Activated CD8-positive, alpha-beta T cell treated with anti-CD3 and anti-CD28 coated beads, Interleukin-2, amount 10 ng/mL, durations not matched to agents 7 days and 5 days (primary cell): ENCODE measurements at regions not wholly inside any gene's neighbourhood (a gene's known extent, or its start where the extent isn't known, plus 50 kb on each side); places are given as distances from the start of the nearest gene placed in this dataset.

Experiments
- ATAC-seq: fragments of 150-1000 bp; cut with Tn5 transposase; one replicate; pipeline ENCODE4 v1.10.0; 2021; ENCODE audit warnings: moderate library complexity
- CTCF ChIA-PET: fragments of 350-600 bp; sonication (Branson Sonifier 250); formaldehyde crosslinking; loops from one replicate; lab custom pipeline; 2021; ENCODE audit warnings: antibody characterized with exemption; lab: Charles Lee
- POLR2A ChIA-PET: fragments of 350-600 bp; sonication (Branson Sonifier 250); formaldehyde crosslinking; loops from one replicate; lab custom pipeline; 2021; ENCODE audit warnings: antibody characterized with exemption; lab: Charles Lee
- DNase-seq: peaks from one replicate; pipeline ENCODE4 v3.0.0-alpha.2; 2020
- H3K27ac Mint-ChIP-seq: one replicate; pipeline ENCODE4 v1.8.0; 2021; ENCODE audit warnings: mild to moderate bottlenecking, mixed read lengths
- H3K27me3 Mint-ChIP-seq: one replicate; pipeline ENCODE4 v1.8.0; 2021; ENCODE audit warnings: low read depth, mixed read lengths
- H3K36me3 Mint-ChIP-seq: one replicate; pipeline ENCODE4 v1.8.0; 2021; ENCODE audit warnings: low read depth, mixed read lengths
- H3K4me1 Mint-ChIP-seq: one replicate; pipeline ENCODE4 v1.8.0; 2021; ENCODE audit warnings: low read depth, mixed read lengths
- H3K4me3 Mint-ChIP-seq: one replicate; pipeline ENCODE4 v1.8.0; 2021; ENCODE audit warnings: mild to moderate bottlenecking, mixed read lengths
- H3K9me3 Mint-ChIP-seq: one replicate; pipeline ENCODE4 v1.8.0; 2022; ENCODE audit warnings: mixed read lengths; ENCODE audit not compliant: insufficient read depth

- Mint-ChIP-seq H3K9me3 (no peaks in the 10 kb centered on the region), H3K36me3 (no peaks in the 10 kb centered on the region), H3K4me3 (no peak overlapping the region), H3K4me1 (peaks cover 53% of the 10 kb centered on the region), H3K27me3 (peaks cover 29% of the 10 kb centered on the region), H3K27ac (no peak overlapping the region)
- POLR2A ChIA-PET = no interaction called here
- CTCF ChIA-PET = interaction anchor here (0.7 to 8.9 kb wide), 3 partner anchors 46 to 580 kb away, joined by 3 to 323 read pairs (median 3); no protein-coding TSS in a partner anchor
- no peak for DNase-seq
- no peak for ATAC-seq
Observed at GRCh38 chr4:153079857-153080391, 124.3 kb upstream of the TRIM2 start.

- Mint-ChIP-seq H3K27me3 (peaks cover 29% of the 10 kb centered on the region), H3K36me3 (no peaks in the 10 kb centered on the region), H3K27ac (no peak overlapping the region), H3K4me3 (no peak overlapping the region), H3K4me1 (peaks cover 62% of the 10 kb centered on the region), H3K9me3 (no peaks in the 10 kb centered on the region)
- POLR2A ChIA-PET = no interaction called here
- CTCF ChIA-PET = interaction anchor here (0.7 to 8.9 kb wide), 4 partner anchors 44 to 564 kb away, joined by 3 to 323 read pairs (median 4); partner anchors contain the start of genes ARFIP1 and TIGD4
- DNase-seq = no peak
- ATAC-seq = no peak
Observed at GRCh38 chr4:153081006-153081580, 123.2 kb upstream of the TRIM2 start.

DNA sequence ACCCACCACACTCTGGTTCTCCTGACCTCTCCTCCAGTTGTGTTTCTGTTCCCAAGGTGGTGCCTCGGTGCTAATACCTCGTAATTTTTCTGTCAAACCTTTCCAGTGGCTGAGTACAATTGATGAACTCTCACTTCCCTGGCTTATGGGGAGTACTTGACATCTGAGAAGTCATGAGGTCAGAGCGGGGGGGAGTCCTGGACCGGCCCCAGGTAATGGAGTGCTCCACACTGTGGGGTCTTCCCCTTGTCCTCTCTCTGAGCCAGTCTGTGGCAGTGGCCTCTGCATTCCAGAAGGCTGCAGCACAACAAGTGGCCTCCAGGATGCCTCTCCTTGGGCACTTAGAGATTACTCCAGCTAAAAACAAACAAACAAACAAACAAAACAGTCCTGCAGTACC lies 122.5 kb upstream of the TRIM2 start:
- CTCF ChIA-PET = interaction anchor here (1.0 to 8.9 kb wide), 4 partner anchors 24 to 562 kb away, joined by 4 to 323 read pairs (median 25); no protein-coding TSS in a partner anchor
- H3K4me1 Mint-ChIP-seq = peaks cover 62% of the 10 kb centered on the region
- H3K36me3 Mint-ChIP-seq = no peaks in the 10 kb centered on the region
- POLR2A ChIA-PET = no interaction called here
- ATAC-seq = no peak
- H3K4me3 Mint-ChIP-seq = no peak overlapping the region
- no peak for DNase-seq
- peaks cover 27% of the 10 kb centered on the region for H3K27me3 Mint-ChIP-seq
- peak overlapping the region; percentile 69 for H3K27ac Mint-ChIP-seq
- H3K9me3 Mint-ChIP-seq = no peaks in the 10 kb centered on the region

- Mint-ChIP-seq H3K27ac (peak overlapping the region; percentile 69), H3K27me3 (peaks cover 31% of the 10 kb centered on the region), H3K36me3 (no peaks in the 10 kb centered on the region), H3K9me3 (no peaks in the 10 kb centered on the region), H3K4me1 (peaks cover 62% of the 10 kb centered on the region), H3K4me3 (no peak overlapping the region)
- ATAC-seq (no peak), DNase-seq (peak; percentile 30)
- CTCF ChIA-PET = interaction anchor here (0.6 to 8.9 kb wide), 34 partner anchors 9 to 674 kb away, joined by 3 to 323 read pairs (median 4); partner anchors contain the start of gene MND1
- POLR2A ChIA-PET = interaction anchor here (1.0 kb wide), 1 partner anchor 45 kb away, joined by 4 read pairs; no protein-coding TSS in a partner anchor
Observed at GRCh38 chr4:153082322-153083301, 121.6 kb upstream of the TRIM2 start.

DNA sequence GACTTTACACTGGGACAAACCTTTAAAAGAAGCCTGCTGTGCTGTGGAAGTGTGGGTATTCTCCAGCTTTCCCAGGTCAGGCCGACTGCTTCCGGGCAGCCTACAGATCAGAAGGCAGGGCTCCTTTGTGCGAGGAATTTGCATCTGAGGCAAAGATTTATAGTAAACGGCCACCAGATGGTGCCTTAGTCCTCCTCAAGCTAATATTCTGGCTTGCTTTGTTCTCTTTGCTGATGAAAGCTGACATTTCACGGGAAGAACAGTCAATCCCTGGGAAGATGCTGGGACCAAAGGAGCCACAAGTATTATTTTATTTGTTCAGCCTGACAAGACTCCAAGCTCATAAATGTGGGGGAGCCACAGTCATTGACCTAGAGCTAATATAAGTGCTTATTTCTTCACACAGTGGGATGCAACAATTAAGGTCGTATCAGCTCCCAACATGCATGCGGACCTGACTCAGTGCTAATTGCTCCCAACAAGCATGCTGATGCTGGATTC lies 120.7 kb upstream of the TRIM2 start:
- DNase-seq (peak; percentile 68), ATAC-seq (peak; percentile 61)
- Mint-ChIP-seq H3K36me3 (no peaks in the 10 kb centered on the region), H3K27me3 (peaks cover 28% of the 10 kb centered on the region), H3K4me3 (no peak overlapping the region), H3K4me1 (peaks cover 62% of the 10 kb centered on the region), H3K27ac (peak overlapping the region; percentile 60), H3K9me3 (no peaks in the 10 kb centered on the region)
- POLR2A ChIA-PET = interaction anchor here (1.0 kb wide), 1 partner anchor 44 kb away, joined by 4 read pairs; no protein-coding TSS in a partner anchor
- CTCF ChIA-PET = interaction anchor here (0.6 to 8.9 kb wide), 33 partner anchors 8 to 675 kb away, joined by 3 to 323 read pairs (median 4); partner anchors contain the start of gene MND1

DNA sequence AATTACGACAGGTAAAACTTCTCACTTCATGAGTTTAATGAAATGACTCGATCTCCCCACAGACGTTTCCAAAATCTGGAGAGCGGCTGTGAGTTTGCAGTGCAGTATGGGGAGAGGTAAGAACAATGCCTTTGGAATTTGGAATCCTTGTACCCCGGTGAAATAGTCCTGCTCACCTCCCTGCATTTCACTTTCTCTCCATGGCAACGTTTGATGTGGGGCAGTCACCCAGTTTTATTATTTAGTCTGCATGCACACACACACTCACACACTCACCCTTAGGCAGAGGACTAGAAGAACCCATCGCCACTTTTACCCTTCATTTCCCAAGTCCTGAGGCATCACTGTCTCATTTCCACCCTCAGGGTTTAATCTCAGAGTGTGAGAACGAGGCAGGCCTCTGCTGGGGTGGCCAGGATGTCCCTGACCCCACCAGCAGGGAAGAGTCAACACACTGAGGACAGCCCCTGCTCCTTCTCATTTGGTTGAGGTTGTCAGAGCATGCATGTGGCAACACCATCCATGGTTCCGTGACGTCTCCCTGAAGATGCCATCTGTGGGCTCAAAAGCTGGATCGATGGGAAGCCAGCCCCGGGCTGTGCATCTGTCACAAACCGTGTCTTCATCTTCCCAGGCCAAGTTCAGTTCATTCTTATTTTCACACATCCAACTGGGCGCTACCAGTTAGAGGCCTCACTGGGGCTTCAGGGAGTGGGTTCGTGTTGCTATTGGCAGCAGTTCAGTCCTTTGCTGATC lies 119.8 kb upstream of the TRIM2 start:
- H3K36me3 Mint-ChIP-seq = no peaks in the 10 kb centered on the region
- H3K9me3 Mint-ChIP-seq = no peaks in the 10 kb centered on the region
- ChIA-PET POLR2A (no interaction called here), CTCF (interaction anchor here (1.0 to 8.9 kb wide), 32 partner anchors 7 to 559 kb away, joined by 3 to 323 read pairs (median 7); partner anchors contain the start of genes ARFIP1 and TIGD4)
- no peak for ATAC-seq
- H3K27me3 Mint-ChIP-seq = peaks cover 28% of the 10 kb centered on the region
- DNase-seq = no peak
- H3K27ac Mint-ChIP-seq = no peak overlapping the region
- H3K4me1 Mint-ChIP-seq = peaks cover 61% of the 10 kb centered on the region
- H3K4me3 Mint-ChIP-seq = no peak overlapping the region

DNA sequence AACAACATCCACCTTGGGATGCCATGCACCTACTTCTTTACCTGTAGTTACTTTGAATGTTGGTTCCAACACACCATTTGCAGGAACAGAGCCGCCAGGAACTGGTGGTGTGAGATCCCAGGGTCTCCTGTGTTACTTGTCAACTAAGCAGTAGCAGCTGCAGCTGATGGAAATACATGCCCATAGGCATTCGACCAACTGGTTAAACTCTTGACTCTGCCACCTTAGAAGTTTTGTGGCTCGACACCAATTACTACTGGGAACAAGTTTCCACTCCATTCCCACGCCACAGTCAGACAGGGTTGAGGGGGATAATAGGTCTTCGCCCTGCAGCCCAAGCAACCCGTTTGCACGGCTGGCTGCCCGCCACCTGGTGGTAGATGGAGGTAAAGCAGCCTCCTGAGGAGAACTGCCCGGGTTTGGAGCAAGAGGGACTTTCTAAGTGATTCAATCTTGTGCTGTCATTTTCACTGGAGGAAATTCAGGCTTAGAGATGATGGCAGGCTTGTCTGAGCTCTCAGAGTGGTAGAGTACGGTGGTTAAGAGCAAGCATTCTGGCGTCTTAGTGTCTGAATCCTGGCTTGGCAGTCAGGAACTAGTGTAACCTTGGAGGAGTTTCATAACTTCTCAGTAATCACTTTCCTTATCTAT lies 119.1 kb upstream of the TRIM2 start:
- H3K27ac Mint-ChIP-seq = peak overlapping the region; percentile 9
- peaks cover 21% of the 10 kb centered on the region for H3K27me3 Mint-ChIP-seq
- ATAC-seq (peak; percentile 74), DNase-seq (peak; percentile 83)
- no peak overlapping the region for H3K4me3 Mint-ChIP-seq
- H3K9me3 Mint-ChIP-seq = no peaks in the 10 kb centered on the region
- POLR2A ChIA-PET = interaction anchor here (0.7 to 1.2 kb wide), 2 partner anchors 11 to 29 kb away, joined by 3 read pairs; no protein-coding TSS in a partner anchor
- no peaks in the 10 kb centered on the region for H3K36me3 Mint-ChIP-seq
- peaks cover 54% of the 10 kb centered on the region for H3K4me1 Mint-ChIP-seq
- CTCF ChIA-PET = interaction anchor here (0.8 to 8.9 kb wide), 25 partner anchors 10 to 566 kb away, joined by 3 to 323 read pairs (median 6); partner anchors contain the start of genes ARFIP1, FHDC1 and TIGD4

DNA sequence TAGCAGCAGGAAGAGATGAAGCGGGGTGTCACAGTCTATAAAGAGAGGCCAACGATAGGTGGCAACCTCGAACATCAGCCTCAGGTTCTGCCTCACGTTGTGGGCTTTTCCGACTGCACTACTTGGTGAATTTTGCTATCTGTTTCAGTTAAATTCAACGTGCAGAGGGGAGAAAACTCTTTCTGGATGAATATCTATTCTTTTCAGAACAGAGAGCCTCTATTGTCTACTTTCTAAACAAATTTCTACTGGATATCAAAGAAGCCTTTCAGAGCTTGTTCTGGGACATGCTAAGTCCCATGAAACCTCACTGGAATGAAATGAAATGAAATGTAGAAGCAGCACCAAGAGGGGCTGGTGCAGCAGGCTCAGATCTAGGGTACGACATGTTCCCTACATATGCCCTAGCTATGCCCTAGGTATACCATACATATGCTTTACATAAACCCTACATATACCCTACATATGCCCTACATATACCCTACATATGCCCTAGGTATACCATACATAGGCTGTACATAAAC lies 116.5 kb upstream of the TRIM2 start:
- H3K36me3 Mint-ChIP-seq = no peaks in the 10 kb centered on the region
- no peak overlapping the region for H3K4me3 Mint-ChIP-seq
- no peak overlapping the region for H3K27ac Mint-ChIP-seq
- ChIA-PET CTCF (interaction anchor here (0.7 to 4.9 kb wide), 4 partner anchors 12 to 241 kb away, joined by 3 to 30 read pairs (median 6); no protein-coding TSS in a partner anchor), POLR2A (no interaction called here)
- H3K27me3 Mint-ChIP-seq = peaks cover 19% of the 10 kb centered on the region
- H3K9me3 Mint-ChIP-seq = no peaks in the 10 kb centered on the region
- DNase-seq = no peak
- H3K4me1 Mint-ChIP-seq = peaks cover 29% of the 10 kb centered on the region
- no peak for ATAC-seq

GRCh38 chr4:153089742-153090141 lies 114.5 kb upstream of the TRIM2 start:
- ChIA-PET CTCF (interaction anchor here (2.9 to 4.9 kb wide), 2 partner anchors 25 to 38 kb away, joined by 10 to 30 read pairs; no protein-coding TSS in a partner anchor), POLR2A (no interaction called here)
- no peaks in the 10 kb centered on the region for H3K9me3 Mint-ChIP-seq
- DNase-seq = no peak
- H3K27me3 Mint-ChIP-seq = peaks cover 18% of the 10 kb centered on the region
- no peaks in the 10 kb centered on the region for H3K36me3 Mint-ChIP-seq
- H3K4me1 Mint-ChIP-seq = peaks cover 12% of the 10 kb centered on the region
- H3K27ac Mint-ChIP-seq = no peak overlapping the region
- no peak for ATAC-seq
- no peak overlapping the region for H3K4me3 Mint-ChIP-seq

DNA sequence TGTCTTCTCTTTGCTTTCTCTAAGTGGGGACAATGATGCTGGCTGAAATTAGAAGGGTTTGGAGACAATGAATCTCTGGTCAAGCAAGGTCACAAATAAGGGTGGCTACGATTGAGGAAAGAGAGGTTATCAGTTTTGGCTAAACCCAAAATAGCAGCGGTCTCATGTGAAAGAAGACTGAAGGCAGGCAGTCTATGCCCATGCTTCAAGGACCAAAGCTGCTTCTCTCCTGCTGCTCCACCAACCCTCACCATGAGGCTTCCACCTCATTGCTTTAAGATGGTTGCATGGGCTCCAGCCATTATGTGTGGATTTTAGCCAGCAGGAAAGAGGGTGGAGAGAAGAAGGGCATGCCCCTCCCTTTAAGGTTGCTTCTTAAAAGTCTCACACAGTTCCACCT lies 114.1 kb upstream of the TRIM2 start:
- Mint-ChIP-seq H3K9me3 (no peaks in the 10 kb centered on the region), H3K4me1 (peaks cover 8% of the 10 kb centered on the region), H3K27me3 (peaks cover 18% of the 10 kb centered on the region), H3K36me3 (no peaks in the 10 kb centered on the region), H3K4me3 (no peak overlapping the region), H3K27ac (no peak overlapping the region)
- no peak for DNase-seq
- ChIA-PET POLR2A (no interaction called here), CTCF (interaction anchor here (2.9 to 4.9 kb wide), 2 partner anchors 25 to 38 kb away, joined by 10 to 30 read pairs; no protein-coding TSS in a partner anchor)
- ATAC-seq = no peak
